RCC 7860 (cell line): ENCODE measurements at regions not wholly inside any gene's neighbourhood (a gene's known extent, or its start where the extent isn't known, plus 50 kb on each side); places are given as distances from the start of the nearest gene placed in this dataset.
"Not testable (repeated sequence)": the region's sequence is repeated elsewhere in the genome, so short reads cannot be mapped to it uniquely, and the experiment has no call there.

Experiments used
- DNase-seq: peaks from one replicate; pipeline ENCODE4 v3.0.0-alpha.2; 2015; ENCODE audit warnings: low spot score
- FAIRE-seq: peaks from 2 replicates; lab custom pipeline; 2012; peaks lifted over from hg19 to GRCh38; lab: Jason Lieb, UNC

DNA sequence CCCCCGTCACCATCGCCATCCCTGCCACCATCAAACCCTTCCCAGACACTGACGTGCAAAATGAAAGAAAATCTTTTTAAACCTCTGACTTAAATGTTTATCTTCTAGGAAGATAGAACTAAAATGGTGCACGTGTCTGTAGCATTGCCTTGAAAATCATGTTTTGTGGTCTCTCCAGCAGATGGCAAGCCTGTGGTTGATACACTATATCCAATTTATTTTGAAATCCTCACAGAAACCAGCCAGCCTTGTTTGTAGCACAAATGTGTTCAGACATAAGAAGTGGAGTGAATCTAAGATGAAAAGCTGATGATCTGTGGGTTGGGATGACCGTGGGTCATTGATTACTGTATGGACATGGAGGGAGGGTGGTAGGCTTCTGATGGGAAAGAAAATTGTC is 436.2 kb upstream of the SMIM21 start:
- DNase-seq (no peak), FAIRE-seq (no peak)

DNA sequence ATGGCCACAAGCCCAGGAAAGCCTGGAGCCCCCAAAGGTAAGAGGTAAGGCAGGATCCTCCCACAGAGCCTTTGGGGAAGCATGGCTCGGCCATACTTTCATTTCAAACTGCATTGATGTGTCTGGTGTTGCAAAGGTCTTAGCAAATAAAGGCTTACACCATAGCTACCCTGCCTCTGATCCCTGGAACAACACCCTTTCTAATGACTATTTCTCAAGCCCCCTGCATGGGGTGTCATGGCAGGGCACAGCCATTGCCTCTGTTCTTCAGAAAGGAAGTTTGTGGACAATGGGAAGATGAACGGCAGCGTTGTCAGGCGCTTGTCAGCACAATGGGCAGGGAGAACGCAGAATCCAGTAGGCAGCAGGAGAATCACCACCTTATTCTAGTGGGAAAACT is 435.0 kb upstream of the SMIM21 start:
- FAIRE-seq (no peak), DNase-seq (no peak)

DNA sequence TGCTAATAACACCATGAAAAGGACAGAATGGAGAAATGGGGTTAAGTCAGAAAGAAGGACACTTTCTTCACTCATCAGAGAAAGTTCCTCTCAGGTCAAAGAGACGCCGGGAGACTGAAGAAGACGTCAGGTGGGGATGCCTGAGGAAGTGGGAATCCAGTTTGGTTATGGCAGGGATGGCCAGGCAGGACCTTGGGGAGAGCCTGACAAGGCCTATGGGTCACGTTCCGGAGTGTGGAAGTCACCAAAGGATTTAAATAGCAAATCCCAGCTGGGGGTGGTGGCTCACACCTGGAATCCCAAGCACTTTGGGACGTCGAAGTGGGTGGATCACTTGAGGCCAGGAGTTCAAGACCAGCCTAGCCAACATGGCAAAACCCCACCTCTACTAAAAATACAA is 432.7 kb upstream of the SMIM21 start:
- DNase-seq = no peak

DNA sequence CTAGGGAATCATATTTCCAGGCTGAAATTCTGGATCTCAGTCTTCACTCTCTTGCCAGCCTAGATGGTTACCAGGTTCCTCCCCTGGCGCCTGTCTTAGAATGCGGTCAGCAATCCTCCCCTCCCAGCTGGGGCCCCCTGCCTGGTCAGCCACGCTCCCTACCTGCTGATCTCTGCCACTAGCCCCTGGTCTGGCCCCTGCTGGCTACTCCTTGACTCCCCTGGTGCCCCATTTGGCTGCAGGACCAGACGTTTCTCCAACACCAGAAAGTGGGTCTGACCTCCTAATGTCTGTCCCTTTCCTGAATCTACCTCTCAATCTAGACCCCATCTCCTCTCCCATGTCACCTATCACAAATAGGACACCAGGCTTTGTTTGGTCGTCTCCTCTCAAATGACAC is 432.0 kb upstream of the SMIM21 start:
- no peak for FAIRE-seq
- no peak for DNase-seq

More for the DNA sequence above, 432.7 kb upstream of the SMIM21 start:
- no peak for FAIRE-seq

DNA sequence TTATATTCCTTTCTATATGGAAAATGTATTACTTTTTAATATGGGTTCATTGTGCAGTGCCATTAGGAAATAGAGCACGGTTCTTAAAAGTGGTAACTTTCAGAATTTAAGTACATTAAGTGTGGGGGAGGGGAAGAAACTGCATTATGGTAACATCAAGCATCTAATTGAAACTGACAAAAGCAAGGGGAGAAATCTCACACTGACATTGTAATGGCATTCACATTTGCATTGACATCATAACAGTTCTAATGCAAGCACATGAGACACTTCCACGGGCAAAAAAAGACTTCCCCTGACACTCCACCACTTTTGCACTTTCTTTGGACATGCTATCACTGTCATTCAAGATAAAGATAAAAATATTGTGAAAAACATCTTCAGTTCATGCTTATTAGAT is 431.3 kb upstream of the SMIM21 start:
- DNase-seq = no peak
- FAIRE-seq = no peak

DNA sequence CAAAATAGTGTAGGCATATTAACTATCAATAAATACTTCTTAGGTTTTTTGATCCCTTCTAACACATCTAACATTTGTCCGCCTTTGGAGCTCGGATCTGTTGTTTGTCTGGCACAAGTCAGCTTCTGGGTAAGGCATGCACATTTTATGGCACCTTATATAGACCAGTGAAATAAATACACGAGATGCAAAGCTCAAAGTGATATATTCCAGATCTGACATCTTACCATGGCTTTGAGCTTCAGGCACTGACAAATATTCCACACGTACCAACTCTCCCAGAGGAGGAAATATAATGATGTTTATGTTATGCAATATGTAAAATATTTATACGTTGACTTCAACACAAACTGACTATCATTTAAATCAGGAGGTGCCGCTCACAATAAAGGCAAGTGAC is 430.1 kb upstream of the SMIM21 start:
- DNase-seq = no peak

DNA sequence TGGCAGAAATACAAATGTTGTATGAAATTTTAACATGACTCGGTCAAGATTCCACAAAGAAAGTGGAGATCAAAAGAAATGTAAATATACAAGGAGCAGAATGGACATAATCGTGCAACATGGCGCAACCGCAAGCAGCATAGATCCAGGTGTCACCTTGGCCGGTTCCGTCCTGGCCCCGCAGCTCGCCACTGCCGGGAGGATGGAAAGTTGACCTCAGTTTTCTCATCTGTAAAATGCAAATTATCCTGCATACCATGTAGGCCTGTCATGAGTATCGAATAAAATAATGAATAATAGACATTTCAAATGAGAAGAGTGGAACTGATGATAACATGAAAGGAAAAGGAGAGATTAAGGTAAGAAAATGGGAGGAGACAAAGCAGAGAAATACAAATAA is 427.3 kb upstream of the SMIM21 start:
- no peak for FAIRE-seq
- no peak for DNase-seq

More for the DNA sequence above, 430.1 kb upstream of the SMIM21 start:
- FAIRE-seq = no peak

DNA sequence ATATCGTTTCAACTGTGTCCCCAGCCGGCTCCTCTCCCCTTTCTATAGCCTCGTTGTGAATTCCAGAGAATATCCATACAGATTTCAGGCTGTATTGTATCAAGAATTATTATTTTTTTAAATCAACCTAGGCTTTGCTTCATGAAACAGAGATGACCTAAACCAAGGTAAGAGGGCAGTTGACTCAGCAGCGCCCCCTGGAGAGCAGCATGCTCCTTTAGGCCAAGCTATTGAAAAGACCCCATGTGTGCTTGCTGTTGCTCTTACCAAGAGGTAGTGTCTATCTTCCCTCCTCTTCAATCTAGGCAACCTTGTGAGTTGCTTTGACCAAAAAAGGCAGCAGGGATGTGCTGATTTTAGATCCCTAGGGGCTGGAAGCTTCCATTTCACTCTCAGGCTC is 426.7 kb upstream of the SMIM21 start:
- FAIRE-seq (no peak), DNase-seq (no peak)

DNA sequence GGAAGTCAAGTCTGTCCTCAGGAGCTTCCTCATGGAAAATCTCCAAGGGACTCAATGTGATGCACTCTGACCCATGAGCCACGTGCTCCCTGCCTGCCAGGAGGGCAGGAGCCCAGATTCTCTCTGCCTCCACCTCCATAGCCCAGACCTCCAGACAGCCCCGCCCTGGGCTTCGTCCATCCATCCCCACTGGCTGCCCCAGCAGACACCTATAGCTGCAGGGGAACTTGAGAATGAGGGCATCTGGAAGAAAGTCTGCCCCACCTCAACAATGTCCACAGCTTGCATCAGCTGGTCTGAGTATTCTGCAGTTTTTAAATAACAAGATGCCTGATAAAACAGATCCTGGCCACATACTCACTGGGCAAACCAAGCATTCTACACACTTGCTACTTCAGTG is 418.8 kb upstream of the SMIM21 start:
- DNase-seq (no peak), FAIRE-seq (no peak)

DNA sequence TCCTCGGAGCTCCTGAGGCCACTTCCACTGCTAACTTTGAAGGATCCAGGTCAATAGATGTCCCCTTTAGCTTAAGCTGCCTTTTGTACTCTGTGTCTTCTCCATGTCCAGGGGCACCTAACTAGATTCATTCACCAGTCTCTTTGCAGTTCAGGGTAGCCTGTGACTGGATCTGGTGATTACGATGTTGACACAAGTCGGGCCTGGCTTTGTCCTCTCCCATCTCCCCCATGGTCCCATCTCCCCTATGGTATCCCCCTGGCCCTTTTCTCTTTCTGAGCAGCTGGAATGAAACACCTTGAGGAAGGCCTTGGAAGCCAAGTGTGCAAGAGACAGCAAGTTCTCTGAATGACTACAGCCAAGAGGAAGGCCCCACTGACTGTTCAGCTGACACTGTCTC is 417.9 kb upstream of the SMIM21 start:
- DNase-seq = no peak
- FAIRE-seq = no peak

DNA sequence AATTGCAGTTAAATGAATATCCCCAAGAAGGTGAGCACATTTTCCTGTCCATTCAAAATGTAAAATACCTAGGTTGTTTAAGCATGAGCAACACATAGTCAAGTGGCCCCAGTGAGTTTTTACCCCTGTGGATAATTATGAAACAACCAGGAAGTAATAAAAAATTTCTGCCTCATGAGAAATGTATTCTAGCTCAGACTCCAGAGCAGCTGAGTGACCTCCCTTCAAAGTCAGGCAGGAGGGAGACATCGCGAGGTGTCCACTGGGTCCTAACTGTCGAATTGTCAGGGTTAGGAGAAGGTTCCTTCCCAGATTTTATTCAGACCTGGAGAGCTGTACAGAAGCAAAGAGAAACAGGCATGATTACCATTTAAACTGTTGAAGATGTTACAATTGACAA is 416.6 kb upstream of the SMIM21 start:
- FAIRE-seq (no peak), DNase-seq (no peak)

DNA sequence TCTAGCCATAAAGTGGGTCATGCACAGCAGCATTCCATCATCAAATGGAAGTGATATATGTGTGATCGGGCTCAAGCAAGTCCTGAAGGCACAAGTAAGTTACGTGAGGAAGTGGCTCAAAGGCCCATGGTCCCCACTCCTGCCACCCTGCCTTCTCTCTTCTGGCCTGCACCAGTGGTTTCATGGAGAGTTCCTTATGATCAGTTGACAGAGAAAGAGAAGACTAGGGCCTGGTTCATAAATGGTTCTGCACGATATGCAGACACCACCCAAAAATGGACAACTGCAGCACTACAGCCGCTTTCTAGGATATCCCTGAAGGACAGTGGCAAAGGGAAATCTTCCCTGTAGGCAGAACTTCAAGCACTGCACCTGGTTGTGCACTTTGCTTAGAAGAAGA is 412.6 kb upstream of the SMIM21 start:
- FAIRE-seq (no peak), DNase-seq (no peak)

DNA sequence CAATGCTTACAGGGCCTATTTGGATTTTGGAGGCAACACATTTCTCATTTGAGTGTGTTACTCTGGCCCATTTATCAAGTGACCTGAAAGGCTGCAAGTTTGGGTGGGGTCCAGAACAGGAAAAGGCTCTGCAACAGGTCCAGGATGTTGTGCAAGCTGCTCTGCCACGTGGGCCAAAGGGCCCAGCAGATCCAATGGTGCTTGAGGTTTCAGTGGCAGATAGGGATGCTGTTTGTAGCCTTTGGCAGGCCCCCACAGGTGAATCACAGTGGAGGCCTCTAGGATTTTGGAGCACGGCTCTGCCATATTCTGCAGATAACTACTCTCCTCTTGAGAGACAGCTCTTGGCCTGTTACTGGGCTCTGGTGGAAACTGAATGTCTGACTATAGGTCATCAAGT is 412.2 kb upstream of the SMIM21 start:
- FAIRE-seq, DNase-seq: not testable (repeated sequence)

DNA sequence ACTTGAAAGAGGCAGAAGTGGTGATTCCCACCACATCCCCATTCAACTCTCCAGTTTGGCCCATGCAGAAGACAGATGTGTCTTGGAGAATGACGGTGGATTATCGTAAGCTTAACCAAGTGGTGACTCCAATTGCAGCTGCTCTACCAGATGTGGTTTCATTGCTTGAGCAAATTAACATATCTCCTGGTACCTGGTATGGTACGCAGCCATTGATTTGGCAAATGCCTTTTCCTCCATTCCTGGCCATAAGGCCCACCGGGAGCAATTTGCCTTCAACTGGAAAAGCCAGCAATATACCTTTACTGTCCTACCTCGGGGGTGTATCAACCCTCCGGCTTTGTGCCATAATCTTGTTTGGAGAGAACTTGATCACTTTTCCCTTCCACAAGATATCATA is 411.5 kb upstream of the SMIM21 start:
- DNase-seq = no peak
- FAIRE-seq = no peak

DNA sequence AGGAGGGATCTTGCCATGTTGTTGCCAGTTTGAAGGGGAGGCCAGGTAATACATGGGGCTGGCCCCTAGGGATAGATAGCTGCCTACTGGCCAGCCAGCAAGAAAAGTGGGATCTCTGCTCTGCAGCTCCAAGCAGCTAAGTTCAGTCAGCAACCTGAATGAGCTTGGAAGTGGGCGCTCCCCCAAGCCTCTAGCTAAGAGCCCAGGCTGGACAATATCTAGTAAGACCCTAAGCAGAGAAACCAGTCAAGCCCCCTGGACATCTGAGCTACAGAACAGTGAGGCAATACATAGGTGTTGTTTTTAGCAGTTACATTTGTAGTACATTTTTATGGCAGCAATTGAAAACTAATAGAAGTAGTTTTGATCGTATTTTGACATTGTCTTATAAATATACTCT is 409.8 kb upstream of the SMIM21 start:
- DNase-seq = no peak
- FAIRE-seq = no peak

DNA sequence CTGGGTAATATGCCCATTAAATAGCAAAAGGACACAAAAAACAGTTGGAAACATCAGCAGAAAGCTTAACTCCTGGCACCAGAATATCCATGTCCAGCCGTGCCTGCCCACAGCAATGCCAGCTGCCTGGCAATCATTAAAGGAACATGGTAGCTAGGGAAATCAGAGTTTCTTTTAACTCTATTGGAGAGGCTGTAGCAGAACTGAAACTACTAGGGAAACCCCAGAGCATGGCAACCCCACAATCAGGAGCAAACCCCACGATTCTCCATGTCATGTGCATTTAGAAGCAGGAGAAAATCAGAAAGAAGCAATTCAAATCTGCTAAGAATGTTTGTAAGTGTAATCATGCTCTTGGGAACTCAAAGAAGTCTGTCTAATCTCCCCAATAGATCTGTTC is 409.0 kb upstream of the SMIM21 start:
- FAIRE-seq (no peak), DNase-seq (no peak)

DNA sequence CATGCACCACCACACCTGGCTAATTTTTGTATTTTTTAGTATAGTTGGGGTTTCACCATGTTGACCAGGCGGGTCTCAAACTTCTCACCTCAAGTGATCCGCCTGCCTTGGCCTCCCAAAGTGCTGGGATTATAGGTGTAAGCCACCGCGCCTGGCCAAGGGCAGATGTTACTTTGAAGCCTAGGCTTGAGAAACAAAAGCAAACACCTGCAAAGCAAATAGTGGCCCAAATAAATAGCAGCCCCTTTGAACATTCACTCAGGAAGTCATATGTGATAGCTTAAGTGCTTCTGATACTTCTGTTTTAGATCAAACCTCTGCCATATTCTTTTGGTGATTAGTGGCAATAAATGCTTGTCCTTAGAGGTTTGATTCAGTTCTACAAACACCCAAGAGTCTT is 404.5 kb upstream of the SMIM21 start:
- FAIRE-seq = no peak
- DNase-seq = no peak

DNA sequence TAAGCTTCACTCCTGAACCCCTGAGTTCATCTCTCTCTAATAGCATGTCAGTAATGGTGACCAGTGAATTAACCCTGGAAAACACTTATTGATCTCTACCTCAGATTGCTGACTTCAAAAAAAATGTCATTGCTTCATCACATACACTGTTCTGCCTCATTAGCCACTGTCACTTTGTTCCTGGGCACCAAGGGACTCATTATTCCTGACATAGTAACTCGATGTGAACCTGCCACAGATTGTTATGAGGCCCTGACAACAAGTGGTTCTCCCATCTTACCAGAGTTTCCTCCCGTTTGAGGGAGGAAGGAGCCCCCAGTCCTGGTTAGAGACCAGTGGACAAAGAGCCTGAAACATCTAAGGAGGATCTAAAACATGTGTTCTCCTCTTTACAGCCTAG is 403.3 kb upstream of the SMIM21 start:
- DNase-seq = no peak
- no peak for FAIRE-seq

DNA sequence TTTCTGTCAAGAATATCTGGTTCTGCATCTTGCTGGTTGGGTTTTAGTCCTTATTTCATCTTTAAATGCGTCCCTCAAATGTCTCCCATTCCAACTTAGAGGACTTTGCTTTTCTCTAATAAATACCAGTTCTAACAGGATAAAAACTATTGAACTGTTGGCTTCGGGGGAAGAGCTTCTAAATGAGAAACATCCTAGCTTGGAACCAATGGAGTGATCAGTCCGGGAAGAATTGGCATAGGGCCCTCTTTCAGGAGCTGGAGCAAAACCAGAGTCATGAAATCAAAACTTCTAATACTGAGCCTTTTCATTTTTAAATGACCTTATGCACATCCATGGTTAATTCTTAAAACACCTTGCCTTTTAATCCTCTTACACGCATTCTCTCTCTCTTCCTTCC is 401.6 kb upstream of the SMIM21 start:
- no peak for DNase-seq
- no peak for FAIRE-seq

DNA sequence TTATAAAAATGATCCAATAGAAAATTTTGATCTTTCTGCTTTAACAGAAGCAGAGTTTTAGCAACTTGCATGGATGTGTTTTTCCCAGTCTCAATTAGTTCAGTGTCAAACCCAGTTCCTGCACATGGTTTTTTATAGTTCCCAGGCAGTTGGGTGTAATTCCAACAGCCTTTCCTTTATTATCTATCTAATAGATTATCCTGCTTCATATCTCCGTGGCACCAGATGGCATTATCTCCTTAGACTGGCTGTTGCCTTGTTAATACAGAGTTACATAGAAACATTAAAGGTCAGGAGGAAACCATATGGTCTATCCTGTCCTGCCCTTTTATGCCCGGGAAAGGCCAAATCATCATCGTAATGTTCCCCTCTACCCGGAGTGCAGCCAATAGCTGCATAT is 400.9 kb upstream of the SMIM21 start:
- DNase-seq (no peak), FAIRE-seq (no peak)

DNA sequence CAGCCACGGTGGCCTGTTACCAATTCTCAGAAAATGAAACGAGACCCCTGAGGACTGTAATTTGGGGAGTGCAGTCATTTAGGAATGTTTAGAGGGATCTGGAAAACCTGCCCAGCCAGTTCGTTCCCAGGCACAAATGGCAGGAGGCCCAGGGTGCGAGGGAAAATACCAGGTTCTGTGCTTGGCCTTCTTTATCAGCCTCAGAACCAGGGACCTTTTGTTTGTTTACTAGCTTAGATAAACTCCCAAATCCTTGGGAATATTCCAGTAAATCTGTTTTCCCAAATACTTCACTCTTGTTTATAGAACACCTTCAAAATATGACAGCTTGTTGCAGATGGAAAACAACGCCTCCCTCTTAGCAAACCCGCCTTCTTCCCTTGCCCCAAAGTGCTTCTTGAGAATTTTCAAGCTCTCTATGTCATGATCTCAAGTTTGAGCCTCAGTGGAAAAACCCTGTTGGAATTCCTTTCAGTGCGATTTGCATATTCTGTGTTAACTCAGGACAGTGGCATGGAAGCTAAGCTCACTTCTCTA is 400.3 kb upstream of the SMIM21 start:
- FAIRE-seq (no peak), DNase-seq (no peak)

DNA sequence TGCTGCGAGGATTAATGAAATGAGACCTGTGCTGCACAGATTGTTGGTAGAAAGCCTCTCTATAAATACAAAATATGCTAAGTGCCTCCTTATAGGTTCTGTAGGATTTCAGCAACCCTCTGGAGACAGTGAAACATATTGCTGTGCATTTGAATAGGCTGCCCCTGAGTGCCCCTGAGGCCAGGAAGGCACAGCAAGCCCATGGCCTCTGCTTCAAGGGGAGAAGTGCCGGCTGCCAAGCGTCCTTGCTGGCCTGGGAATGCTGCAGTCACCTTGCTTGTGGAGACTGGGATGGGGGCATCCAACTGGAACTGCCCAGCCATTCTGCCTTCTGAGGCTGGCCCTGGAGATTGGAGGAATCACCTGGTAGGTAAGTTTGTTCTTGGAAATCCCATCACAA is 397.2 kb upstream of the SMIM21 start:
- DNase-seq = no peak
- FAIRE-seq = no peak

DNA sequence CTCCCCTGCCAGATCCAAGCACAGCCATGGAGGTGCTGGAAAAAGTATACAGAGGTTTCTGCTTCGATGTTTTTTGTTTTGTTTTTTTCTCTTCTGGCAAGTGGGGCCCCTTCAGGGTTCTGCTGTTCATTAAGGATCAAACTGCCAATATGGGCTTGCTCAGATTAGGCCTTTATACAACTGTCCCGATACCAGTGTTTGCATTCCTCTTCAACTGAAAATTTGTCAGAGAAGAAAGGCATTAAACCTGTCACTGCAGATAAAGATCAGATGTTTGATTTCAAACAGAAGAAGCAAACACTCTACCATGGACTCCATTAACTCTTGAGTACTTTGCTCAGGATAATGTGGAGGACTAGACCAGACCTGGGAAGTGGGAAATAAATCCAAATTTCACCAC is 396.0 kb upstream of the SMIM21 start:
- DNase-seq (no peak), FAIRE-seq (no peak)

DNA sequence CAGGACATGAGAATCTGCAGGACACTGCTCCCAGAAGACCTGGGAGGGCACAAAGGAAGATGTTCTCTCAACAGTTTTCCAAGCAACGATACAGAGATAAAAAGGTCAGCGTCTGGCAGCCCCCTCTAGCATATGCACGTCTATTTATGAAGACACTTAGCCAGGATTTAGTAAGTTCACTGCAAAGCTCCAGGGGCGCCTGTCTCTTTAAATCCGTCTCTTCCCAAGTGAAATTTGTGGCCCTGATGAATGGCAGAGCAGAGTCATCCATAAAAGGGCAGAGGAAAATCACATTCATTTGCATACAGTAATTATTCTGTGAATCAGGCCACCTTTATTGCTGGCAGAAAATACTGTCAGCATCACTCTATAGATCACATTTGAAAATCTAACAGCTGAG is 390.9 kb upstream of the SMIM21 start:
- FAIRE-seq = no peak
- no peak for DNase-seq
